Neural cell (in vitro differentiated cells): ENCODE measurements at regions not wholly inside any gene's neighbourhood (a gene's known extent, or its start where the extent isn't known, plus 50 kb on each side); places are given as distances from the start of the nearest gene placed in this dataset.

Source experiments
- CTCF ChIP-seq: fragments of 450-650 bp; IDR thresholded peaks from 2 replicates; pipeline ENCODE4 v1.5.1; 2014; ENCODE audit warnings: antibody characterized with exemption, mild to moderate bottlenecking, moderate library complexity; ENCODE audit not compliant: poor library complexity, severe bottlenecking
- POLR2AphosphoS5 ChIP-seq: IDR thresholded peaks from 2 replicates; pipeline ENCODE4 v1.6.1; 2012
- RAD21 ChIP-seq: fragments of 450-650 bp; conservative IDR thresholded peaks from 2 replicates; pipeline ENCODE4 v1.6.1; 2014; ENCODE audit warnings: antibody characterized with exemption, mild to moderate bottlenecking, moderate library complexity

GRCh38 chr5:174852143-174852542 is 127.8 kb downstream of the MSX2 start:
- no peak for TF ChIP-seq POLR2AphosphoS5
- no peak for TF ChIP-seq CTCF
- TF ChIP-seq RAD21, result no peak
